ENCODE measurements at regions not wholly inside any gene's neighbourhood (a gene's known extent, or its start where the extent isn't known, plus 50 kb on each side); places are given as distances from the start of the nearest gene placed in this dataset.
"Not testable (repeated sequence)": the region's sequence is repeated elsewhere in the genome, so short reads cannot be mapped to it uniquely, and the experiment has no call there.

DNA sequence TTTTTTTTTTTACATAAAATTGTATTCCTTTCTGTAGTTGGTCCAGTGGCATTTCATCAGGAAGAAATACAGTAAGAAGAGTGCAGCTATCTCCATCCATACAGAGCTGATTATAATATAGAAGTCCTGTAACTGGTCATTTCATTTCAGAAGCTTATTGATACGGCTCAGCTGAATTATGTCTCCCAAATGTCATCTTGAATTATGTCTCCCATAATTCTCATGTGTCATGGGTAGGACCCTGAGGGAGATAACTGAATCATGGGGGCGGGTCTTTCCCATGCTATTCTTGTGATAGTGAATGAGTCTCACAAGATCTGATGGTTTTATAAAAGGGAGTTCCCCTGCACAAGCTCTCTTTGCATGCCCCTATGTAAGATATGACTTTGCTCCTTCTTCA, 492.9 kb downstream of the CHSY3 start:
- H3K56ac ChIP-seq (ENCODE audit: insufficient read length, low read depth, low read length): no peak overlapping the region
- H2BK15ac ChIP-seq (ENCODE audit: low read depth, low read length): no peak overlapping the region
- no peaks in the 10 kb centered on the region; the same call in 1 of the 2 replicates for H3K27me3 Mint-ChIP-seq (ENCODE audit: low read depth)
- H3K79me2 ChIP-seq (ENCODE audit: insufficient read depth, low read length): no peaks in the 10 kb centered on the region
- H3K4me1 Mint-ChIP-seq: peaks cover 15 to 16% of the 10 kb centered on the region in 2 experiments
- no peak overlapping the region for H3T11ph ChIP-seq (ENCODE audit: low read length)
- no peak overlapping the region for H2BK5ac ChIP-seq (ENCODE audit: insufficient read length, low read length)
- DNase-seq: no peak
- no peaks in the 10 kb centered on the region for H3K23me2 ChIP-seq (ENCODE audit: insufficient read length, low read depth, low read length, poor library complexity, severe bottlenecking)
- H3K27ac ChIP-seq (ENCODE audit: insufficient read length, low read depth, low read length): no peak overlapping the region
- no peak overlapping the region for H4K91ac ChIP-seq (ENCODE audit: insufficient read length, low read depth, low read length)
- no peaks in the 10 kb centered on the region for H4K20me1 ChIP-seq (ENCODE audit: control insufficient read depth, insufficient read depth, insufficient read length)
- H3K4ac ChIP-seq (ENCODE audit: low read depth, low read length): no peak overlapping the region
- peaks cover 2% of the 10 kb centered on the region; the same call in 1 of the 2 replicates for H3K4me1 ChIP-seq (ENCODE audit: insufficient read depth, low read length)
- no peak overlapping the region for H3K4me2 ChIP-seq (ENCODE audit: insufficient read depth, insufficient read length, low read length)
- no peak overlapping the region for H2BK120ac ChIP-seq (ENCODE audit: low read depth, low read length, poor library complexity, severe bottlenecking)
- no peak overlapping the region for H3K14ac ChIP-seq (ENCODE audit: insufficient read depth, low read length)
- H2AFZ ChIP-seq (ENCODE audit: low read length): no peak overlapping the region
- WGBS (ENCODE audit: extremely low coverage, insufficient read length, low lambda C conversion rate): no CpG with 5 or more reads among the region's 2 CpGs
- H3K9me3 Mint-ChIP-seq: peaks cover 7 to 10% of the 10 kb centered on the region in 2 experiments
- H3K27ac Mint-ChIP-seq: no peak overlapping the region
- no peak overlapping the region for H3K18ac ChIP-seq (ENCODE audit: insufficient read length, low read depth, low read length)
- no peak overlapping the region for H2AK5ac ChIP-seq (ENCODE audit: insufficient read length, low read length)
- H3K27me3 ChIP-seq (ENCODE audit: insufficient read depth, low read length): no peaks in the 10 kb centered on the region
- H3K23ac ChIP-seq (ENCODE audit: insufficient read length, low read depth, low read length): no peak overlapping the region
- no peak overlapping the region for H2BK20ac ChIP-seq (ENCODE audit: low read depth, low read length, poor library complexity, severe bottlenecking)
- H3K79me1 ChIP-seq (ENCODE audit: insufficient read depth, low read depth, low read length, poor library complexity, severe bottlenecking): no peaks in the 10 kb centered on the region
- no peak overlapping the region for H2BK12ac ChIP-seq (ENCODE audit: insufficient read length, low read depth, low read length)
- peaks cover 2 to 10% (median 4%) of the 10 kb centered on the region in 3 experiments; a peak in 3 of 7 replicates for H3K36me3 Mint-ChIP-seq (ENCODE audit: insufficient read depth in 1 of 3, low read depth in 3 of 3)
- no peaks in the 10 kb centered on the region for H3K9me3 ChIP-seq (ENCODE audit: control insufficient read depth, low read depth, low read length)
- H4K8ac ChIP-seq (replicated peaks; ENCODE audit: insufficient read length, low read depth, low read length): no peak overlapping the region
- no peak overlapping the region for H3K4me3 Mint-ChIP-seq
- H4K5ac ChIP-seq (ENCODE audit: insufficient read length, low read depth, low read length): no peak overlapping the region
- TF ChIP-seq, protein P1, sequence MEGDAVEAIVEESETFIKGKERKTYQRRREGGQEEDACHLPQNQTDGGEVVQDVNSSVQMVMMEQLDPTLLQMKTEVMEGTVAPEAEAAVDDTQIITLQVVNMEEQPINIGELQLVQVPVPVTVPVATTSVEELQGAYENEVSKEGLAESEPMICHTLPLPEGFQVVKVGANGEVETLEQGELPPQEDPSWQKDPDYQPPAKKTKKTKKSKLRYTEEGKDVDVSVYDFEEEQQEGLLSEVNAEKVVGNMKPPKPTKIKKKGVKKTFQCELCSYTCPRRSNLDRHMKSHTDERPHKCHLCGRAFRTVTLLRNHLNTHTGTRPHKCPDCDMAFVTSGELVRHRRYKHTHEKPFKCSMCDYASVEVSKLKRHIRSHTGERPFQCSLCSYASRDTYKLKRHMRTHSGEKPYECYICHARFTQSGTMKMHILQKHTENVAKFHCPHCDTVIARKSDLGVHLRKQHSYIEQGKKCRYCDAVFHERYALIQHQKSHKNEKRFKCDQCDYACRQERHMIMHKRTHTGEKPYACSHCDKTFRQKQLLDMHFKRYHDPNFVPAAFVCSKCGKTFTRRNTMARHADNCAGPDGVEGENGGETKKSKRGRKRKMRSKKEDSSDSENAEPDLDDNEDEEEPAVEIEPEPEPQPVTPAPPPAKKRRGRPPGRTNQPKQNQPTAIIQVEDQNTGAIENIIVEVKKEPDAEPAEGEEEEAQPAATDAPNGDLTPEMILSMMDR (conservative IDR thresholded peaks at IDR 0.05): no peak
- no peak overlapping the region for H3K9ac ChIP-seq (ENCODE audit: extremely low read depth, insufficient read length, low read length)

DNA sequence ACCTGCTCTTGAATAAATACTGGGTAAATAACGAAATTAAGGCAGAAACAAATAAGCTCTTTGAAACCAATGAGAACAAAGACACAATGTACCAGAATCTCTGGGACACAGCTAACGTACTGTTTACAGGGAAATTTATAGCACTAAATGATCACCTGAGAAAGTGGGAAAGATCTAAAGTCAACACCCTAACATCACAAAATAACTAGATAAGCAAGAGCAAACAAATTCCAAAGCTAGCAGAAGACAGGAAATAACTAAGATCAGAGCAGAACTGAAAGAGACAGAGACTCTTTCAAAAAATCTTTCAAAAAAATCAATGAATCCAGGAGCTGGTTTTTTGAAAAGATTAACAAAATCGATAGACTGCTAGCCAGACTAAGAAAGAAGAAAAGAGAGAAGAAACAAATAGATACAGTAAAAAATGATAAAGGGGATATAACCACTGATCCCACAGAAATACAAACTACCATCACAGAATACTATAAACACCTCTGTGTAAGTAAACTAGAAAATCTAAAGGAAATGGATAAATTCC, 487.5 kb downstream of the CHSY3 start:
- H3K27ac ChIP-seq (ENCODE audit: insufficient read length, low read depth, low read length); H2AK5ac ChIP-seq (ENCODE audit: insufficient read length, low read length); DNase-seq; H4K91ac ChIP-seq (ENCODE audit: insufficient read length, low read depth, low read length); H3K27me3 ChIP-seq (ENCODE audit: insufficient read depth, low read length); H3K9me3 Mint-ChIP-seq; H4K20me1 ChIP-seq (ENCODE audit: control insufficient read depth, insufficient read depth, insufficient read length); H4K8ac ChIP-seq (replicated peaks; ENCODE audit: insufficient read length, low read depth, low read length); H2BK20ac ChIP-seq (ENCODE audit: low read depth, low read length, poor library complexity, severe bottlenecking); H3T11ph ChIP-seq (ENCODE audit: low read length); H3K23ac ChIP-seq (ENCODE audit: insufficient read length, low read depth, low read length); H3K79me1 ChIP-seq (ENCODE audit: insufficient read depth, low read depth, low read length, poor library complexity, severe bottlenecking); H2BK15ac ChIP-seq (ENCODE audit: low read depth, low read length); H4K5ac ChIP-seq (ENCODE audit: insufficient read length, low read depth, low read length); H3K36me3 Mint-ChIP-seq (ENCODE audit: insufficient read depth in 1 of 3, low read depth in 3 of 3); H3K14ac ChIP-seq (ENCODE audit: insufficient read depth, low read length); H3K18ac ChIP-seq (ENCODE audit: insufficient read length, low read depth, low read length); H2AFZ ChIP-seq (ENCODE audit: low read length); H3K79me2 ChIP-seq (ENCODE audit: insufficient read depth, low read length); H3K56ac ChIP-seq (ENCODE audit: insufficient read length, low read depth, low read length); H2BK12ac ChIP-seq (ENCODE audit: insufficient read length, low read depth, low read length); H2BK120ac ChIP-seq (ENCODE audit: low read depth, low read length, poor library complexity, severe bottlenecking); H3K4me1 ChIP-seq (ENCODE audit: insufficient read depth, low read length); H3K4me2 ChIP-seq (ENCODE audit: insufficient read depth, insufficient read length, low read length); H3K4ac ChIP-seq (ENCODE audit: low read depth, low read length); H3K4me1 Mint-ChIP-seq; H3K9ac ChIP-seq (ENCODE audit: extremely low read depth, insufficient read length, low read length); H3K23me2 ChIP-seq (ENCODE audit: insufficient read length, low read depth, low read length, poor library complexity, severe bottlenecking); H3K9me3 ChIP-seq (ENCODE audit: control insufficient read depth, low read depth, low read length); H3K4me3 Mint-ChIP-seq; H3K27me3 Mint-ChIP-seq (ENCODE audit: low read depth); H2BK5ac ChIP-seq (ENCODE audit: insufficient read length, low read length): not testable (repeated sequence)
- H3K27ac Mint-ChIP-seq: peak overlapping the region in 1 of 3 experiments; percentile 31; a peak in 1 of 7 replicates
- no CpG with 5 or more reads among the region's 3 CpGs for WGBS (ENCODE audit: extremely low coverage, insufficient read length, low lambda C conversion rate)
